NCI-H146 treated with DMSO at 0.1 percent for 48 hours (cell line): ENCODE measurements at regions not wholly inside any gene's neighbourhood (a gene's known extent, or its start where the extent isn't known, plus 50 kb on each side); places are given as distances from the start of the nearest gene placed in this dataset.
"Not testable (repeated sequence)": the region's sequence is repeated elsewhere in the genome, so short reads cannot be mapped to it uniquely, and the experiment has no call there.

Source experiments
- DNase-seq: peaks from one replicate; lab custom pipeline; 2025; ENCODE audit not compliant: unreplicated experiment; lab: John Stamatoyannopoulos, UW

DNA sequence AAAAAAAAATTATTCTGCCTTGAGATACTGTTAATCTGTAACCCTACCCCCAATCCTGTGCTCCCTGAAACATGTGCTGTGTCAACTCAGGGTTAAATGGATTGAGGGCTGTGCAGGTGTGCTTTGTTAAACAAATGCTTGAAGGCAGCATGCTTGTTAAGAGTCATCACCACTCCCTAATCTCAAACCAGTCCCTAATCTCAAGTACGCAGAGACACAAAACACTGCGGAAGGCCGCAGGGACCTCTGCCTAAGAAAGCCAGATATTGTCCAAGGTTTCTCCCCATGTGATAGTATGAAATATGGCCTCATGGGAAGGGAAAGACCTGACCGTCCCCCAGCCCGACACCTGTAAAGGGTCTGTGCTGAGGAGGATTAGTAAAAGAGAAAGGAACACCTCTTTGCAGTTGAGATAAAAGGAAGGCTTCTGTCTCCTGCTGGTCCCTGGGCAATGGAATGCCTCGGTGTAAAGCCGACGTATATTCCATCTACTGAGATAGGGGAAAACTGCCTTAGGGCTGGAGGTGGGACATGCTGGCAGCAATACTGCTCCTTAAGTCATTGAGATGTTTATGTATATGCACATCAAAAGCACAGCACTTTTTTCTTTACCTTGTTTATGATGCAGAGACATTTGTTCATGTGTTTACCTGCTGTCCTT lies 402.6 kb downstream of the TBC1D32 start:
- not testable (repeated sequence) for DNase-seq

DNA sequence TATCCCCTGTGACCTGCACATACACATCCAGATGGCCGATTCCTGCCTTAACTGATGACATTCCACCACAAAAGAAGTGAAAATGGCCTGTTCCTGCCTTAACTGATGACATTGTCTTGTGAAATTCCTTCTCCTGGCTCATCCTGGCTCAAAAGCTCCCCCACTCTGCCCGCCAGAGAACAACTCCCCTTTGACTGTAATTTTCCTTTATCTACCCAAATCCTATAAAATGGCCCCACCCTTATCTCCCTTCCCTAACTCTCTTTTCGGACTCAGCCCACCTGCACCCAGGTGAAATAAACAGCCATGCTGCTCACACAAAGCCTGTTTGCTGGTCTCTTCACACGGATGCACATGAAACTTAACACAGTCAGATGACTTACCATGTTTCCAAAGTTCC lies 403.8 kb downstream of the TBC1D32 start:
- DNase-seq: not testable (repeated sequence)

DNA sequence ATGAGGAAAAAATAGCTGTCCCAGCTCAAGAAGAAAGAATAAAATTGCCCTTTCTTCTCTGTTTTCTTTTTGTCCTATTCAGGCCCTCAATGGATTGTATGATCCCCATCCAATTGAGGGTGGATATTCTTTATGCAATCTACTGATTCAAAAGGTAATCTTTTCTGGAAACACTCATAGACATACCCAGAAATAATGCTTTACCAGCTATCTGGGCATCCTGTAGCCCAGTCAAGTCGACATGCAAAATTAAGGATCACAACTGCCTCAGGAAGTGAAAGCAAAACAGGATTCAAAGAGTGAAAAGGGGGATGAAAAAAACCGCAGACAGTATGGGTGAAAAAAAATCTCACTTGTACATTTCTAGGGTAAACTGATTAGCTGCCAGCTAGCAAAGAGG lies 410.1 kb downstream of the TBC1D32 start:
- no peak for DNase-seq

DNA sequence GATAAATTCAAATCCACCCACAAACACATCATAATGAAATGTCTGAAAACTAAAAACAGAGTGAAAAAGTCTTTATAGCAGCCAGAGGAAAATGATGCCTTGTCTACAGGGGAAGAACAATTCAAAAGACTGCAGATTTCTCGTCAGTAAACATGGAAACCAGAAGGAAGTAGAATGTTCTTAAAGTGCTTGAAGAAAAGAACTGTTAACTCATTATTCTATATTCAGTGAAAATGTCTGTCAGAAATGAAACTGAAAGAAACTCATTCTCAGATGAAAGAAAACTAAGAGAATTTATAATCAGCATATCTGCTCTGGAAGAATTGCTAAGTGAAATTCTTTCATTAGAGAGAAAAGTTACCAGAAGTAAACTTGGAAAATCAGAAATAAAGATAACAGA lies 416.1 kb downstream of the TBC1D32 start:
- DNase-seq: no peak

DNA sequence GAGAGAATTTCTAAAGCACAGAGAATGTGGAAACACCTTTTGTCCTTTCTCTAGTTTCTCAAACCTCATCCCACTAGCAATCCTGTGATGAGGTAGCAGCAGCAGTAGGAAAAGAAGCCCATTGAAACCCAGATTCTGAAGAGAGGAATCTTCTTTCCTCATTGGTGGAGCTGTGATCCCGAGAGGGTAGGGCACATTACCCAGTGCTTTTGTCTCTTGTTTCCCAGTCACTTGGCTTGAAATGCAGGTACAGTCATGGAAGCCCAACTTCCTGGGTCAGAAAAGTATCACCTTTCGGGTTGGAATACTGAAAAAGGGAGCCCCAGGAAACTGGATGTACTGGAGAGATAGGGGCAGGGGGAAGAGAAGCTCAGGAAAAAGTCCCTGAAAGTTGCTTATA lies 417.4 kb downstream of the TBC1D32 start:
- no peak for DNase-seq

DNA sequence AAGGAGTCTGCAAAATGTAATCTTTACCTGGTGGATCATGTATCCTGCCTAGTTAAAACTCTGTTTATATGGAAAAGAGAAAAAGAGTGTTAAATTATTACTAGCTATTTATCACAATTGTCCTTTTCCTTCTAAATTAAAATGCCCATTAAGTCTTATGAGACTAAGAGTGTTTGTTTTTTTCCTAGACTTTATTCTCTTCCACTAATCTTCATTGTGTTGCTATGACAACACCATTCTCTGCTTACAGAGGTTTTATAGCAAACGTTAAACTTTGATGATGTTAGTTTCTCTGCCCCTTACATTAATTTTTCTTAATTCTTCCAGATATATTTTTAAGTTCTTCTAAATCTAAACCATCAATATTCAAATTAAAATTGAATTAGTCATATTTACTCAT lies 420.8 kb downstream of the TBC1D32 start:
- DNase-seq: no peak

DNA sequence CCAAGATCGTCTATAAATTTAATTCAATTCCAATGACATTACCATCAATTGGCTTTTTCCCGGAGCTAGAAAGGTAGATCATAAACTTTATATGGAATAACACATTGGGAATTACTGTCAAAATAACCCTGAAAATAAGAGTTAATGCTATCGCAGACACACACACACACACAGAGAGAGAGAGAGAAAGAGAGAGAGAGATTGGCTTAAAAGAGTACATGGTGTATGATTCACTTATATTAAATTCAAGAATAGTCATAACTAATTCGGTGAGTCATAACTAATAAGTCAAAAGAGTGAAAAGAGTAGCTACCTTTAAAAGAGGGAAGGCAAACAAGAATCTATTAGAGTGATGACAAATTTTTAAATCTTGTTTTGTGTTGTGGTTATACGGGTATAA lies 425.5 kb downstream of the TBC1D32 start:
- no peak for DNase-seq

DNA sequence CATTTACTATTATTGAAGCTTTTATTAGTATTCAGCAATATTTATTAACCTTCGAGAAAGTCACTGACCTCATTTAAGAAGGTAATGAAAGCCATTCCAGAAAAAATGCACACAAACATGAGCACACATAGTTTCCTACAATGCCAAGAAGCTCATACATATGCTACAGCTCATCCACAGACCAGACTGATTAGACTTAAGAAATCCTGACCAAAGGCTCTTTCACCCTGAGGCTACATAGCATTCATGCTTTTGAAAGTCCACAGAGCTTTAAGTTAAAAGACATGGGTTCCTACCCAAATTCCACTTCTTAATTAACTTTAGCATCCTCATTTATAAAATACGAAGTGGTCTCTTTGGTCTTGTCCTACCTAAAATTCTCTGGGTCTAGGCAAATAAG lies 430.4 kb downstream of the TBC1D32 start:
- DNase-seq: no peak

DNA sequence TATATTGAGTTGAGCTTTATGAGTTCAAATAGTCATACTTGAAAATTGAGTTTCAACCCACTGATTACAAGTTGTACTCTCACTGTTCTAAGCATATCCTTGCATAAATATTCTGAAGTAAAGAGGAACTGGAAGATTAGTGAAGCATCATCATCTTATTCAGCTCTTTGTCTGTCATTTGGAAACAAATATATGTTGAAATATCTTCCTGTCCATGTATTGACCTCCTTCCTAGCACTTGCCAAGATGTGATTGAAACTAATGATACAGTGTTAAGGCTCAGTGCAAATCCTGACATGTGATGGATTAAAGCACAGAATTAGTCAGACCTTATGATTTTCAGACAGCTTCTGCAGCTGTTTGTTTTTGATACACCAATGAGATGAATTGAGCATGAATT lies 434.3 kb downstream of the TBC1D32 start:
- DNase-seq: no peak

DNA sequence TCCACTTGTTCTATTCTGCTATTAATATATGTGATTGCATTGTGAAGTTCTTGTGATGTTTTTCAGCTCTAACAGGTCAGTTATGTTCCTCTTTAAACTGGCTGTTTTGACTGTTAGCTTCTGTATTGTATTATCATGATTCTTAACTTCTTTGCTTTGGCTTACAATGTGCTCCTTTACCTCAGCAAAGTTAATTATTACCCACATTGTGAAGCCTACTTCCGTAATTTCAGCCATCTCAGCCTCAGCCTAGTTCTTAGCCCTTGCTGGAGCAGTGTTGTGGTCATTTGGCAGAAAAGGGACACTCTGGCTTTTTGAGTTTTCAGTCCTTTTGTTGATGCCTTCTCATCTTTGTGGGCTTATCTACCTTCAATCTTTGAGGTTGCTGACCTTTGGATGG lies 440.2 kb downstream of the TBC1D32 start:
- no peak for DNase-seq

DNA sequence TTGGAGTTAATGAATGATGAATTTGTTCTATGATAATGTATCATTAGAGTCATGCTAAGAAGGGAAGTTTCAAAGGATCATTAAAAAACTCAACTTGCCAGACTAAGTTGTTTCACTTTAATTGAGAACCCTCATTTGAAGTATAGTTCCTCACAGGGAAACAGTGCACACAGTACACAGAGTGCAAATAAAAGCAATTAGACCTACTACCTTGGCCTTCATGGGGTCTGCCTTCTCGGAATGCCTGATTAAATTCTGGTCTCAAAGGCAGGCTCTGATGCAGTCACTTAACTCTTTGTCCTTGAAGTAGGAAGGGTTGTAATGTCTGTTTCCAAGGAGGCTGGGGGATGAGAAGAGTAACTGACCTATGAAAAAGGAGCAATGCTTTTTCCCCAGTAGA lies 457.3 kb downstream of the TBC1D32 start:
- DNase-seq: no peak

DNA sequence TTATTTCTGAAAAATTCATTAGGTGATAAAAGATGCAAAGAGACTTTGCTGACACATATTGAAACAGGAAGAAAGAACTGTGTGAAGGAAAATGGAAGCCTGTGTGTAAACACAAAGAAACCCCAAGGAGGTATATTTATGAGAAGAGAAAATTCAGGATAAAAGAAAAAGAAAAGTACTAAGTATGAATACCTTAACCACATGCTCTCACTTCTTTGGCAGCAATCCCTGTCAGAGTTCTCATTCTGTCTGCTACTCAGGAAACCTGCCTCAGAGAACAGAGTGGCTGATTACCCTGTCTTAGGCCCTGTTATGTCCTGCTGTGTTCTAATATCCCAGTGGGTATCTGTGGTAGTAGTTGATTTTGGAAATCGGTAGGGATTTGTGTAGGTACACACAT lies 457.9 kb downstream of the TBC1D32 start:
- DNase-seq: no peak

DNA sequence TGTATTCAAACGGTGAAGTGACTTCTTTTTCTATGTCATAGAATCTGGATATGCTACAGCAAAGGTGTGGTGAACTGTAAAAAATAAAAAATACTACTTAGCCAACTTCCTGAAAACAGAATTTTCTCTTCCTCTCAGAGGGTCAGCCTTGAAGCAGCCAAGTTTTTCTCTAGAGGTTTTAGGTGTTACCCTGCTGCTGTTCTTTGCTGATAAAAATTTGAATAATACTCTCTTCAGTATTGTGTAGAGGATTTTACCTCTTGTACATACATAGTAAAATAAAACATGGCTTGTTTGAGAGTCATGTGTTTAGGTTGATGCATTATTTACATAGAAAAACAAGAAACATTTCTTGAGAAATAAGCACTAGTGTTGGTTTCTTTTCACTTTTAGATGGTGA lies 458.4 kb downstream of the TBC1D32 start:
- DNase-seq: no peak

DNA sequence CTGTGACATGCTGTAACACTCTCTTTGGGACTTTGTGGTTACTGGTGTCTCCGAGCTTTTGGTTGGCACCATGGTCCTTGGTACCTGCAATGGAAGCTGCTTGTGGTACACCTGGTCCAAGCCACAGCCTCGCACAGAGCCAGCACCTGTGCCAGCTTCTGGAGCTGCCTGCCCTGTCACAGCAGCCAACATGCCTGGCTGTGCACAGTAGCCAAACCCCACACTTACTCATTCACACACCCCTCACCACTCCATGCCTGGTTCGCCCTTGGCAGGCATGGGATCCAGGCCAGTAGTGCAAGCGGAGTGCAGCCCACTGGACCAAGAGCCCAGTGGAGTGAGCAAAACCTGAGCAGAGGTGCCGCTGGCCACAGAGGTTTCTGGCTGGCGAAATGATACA lies 459.9 kb downstream of the TBC1D32 start:
- no peak for DNase-seq

DNA sequence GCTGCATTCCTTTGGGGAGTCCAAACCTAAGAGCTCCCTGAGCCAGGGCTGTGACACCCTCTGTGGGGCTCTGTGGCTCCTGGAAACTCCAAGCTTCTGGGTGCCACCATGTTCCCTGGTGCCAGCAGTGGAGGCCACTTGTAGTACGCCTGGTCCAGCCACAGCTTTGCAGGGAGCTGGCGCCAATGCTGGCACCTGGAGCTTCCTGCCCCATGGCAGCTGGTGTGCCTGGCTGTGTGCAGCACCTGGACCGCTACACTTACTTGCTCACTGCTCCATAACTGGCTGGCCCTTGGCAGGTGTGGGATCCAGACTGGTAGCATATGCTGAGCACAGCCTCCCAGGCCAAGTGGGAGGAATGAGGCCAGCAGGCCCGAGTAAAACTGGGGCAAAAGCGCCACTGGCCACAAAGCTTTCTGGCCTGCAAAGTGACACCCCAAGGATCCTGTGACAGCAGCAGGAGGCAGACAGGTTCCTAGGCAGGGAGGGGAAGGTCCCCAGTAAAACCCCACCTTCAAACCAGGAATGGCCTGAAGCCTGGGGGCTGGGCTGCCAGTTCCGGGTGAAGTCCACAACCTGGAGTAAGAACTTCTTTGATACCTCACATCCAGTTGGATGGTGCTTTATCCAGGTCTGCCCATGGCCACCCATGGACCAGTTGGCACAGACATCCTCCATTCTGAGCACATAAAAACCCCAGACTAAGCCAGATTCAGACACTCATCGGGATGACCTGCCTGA lies 461.0 kb downstream of the TBC1D32 start:
- no peak for DNase-seq

DNA sequence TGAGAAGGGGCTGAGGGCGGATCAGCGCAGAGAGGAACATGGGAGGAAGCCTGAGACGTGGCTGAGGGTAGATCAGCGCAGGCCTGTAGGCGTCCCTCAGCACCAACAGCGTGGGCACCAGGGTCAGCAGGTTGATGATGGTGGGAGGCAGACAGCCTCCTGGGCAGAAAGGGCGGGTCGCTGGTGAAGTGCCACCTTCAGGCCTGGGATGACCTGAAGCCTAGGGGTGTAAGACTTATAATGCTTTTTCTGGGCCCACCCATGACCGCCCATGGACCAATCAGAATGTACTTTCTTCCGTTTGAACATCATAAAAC lies 462.1 kb downstream of the TBC1D32 start:
- DNase-seq: no peak

DNA sequence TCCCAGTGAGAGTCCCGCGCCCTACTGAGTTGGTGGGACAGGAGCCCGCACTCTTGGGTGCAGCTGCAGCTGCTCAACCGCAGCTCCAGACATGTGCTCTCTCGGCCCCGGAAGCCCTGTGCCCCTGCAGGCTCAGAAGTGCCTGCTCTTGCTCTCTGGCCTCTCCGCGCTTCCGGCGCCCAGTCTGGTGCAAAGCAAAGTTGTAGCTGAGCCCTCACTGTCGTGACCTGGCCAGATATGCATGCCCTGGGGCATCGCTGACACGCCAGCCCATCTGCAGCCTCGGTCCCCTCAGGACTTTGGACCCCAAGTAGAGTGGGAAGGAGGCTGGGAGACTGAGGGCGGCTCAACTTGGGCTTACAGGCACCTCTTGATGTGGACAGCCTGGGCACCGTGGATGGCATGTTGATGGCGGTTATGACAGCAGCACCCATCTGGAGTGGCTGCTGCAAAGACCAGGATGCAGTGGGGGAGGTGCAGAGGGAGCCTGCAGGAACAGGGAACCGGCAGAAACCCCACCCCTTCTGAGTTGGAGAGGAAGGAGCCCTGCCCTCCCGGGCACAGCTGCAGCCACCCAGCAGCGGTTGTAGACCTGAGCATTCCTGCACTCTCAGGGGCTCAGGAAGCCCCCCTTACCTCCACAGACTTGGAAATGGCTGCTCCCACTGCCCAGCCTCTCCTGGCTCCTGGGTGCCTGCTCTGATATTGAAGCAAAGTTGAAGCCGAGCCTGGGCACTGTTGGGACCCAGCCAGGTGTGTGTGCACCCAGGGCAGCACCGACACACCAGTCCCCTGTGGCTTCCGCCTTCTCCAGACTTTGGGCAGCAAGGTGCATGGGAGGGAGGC lies 462.6 kb downstream of the TBC1D32 start:
- DNase-seq: no peak

DNA sequence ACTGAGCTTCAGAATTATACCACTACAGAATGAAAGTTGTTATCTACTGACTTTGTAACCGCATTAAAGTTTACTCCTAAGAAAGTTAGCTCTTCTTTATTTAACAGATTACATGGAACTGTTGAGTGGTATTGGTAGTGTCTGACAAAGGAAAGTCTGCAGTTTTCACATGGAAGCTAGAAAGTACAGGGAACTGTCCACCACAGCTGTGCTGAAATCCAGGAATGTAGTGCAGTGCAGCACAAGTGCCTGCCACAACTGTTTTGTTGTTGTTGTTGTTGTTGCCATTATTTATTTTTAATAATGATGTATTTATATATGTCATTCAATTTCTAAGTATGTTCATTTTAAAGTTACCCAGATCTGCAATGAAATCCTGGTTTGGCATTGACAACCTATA lies 464.9 kb downstream of the TBC1D32 start:
- DNase-seq: no peak

DNA sequence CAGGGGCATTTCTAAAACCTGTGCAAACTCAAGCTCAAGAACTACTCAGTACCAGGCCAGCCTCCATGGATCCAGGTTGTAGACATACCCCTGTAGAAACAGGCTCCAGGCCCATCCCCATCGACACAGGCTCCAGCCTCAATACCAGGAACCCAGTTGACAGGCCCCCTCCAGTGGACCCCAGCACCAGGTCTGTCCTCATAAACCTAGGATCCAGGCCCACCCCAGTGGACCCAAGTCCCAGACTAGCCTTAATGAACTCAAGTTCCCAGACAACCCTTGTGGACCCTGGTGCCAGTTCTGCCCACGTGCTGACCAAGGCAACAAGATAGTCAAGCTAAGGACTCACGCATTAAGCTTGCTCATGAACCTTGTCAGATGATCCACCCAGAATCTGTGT lies 476.9 kb downstream of the TBC1D32 start:
- DNase-seq: no peak

DNA sequence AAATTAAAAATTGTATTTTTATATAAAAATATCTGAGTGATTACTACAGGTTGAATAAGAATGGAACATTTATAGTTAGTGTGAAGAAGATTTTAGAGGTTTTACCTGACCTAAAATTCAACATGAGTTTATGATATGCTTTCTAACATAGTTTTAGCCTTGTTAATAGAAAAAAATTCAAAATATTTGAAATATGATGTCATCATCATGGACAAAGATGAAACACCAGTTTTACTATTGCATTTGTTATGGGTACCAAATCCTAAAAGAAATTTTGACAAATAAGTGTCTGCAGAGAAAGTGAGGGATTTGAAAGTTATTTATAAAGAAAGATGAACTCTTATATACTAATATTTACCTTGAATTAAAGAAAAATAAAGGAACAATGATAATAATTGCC lies 479.7 kb downstream of the TBC1D32 start:
- DNase-seq: no peak

DNA sequence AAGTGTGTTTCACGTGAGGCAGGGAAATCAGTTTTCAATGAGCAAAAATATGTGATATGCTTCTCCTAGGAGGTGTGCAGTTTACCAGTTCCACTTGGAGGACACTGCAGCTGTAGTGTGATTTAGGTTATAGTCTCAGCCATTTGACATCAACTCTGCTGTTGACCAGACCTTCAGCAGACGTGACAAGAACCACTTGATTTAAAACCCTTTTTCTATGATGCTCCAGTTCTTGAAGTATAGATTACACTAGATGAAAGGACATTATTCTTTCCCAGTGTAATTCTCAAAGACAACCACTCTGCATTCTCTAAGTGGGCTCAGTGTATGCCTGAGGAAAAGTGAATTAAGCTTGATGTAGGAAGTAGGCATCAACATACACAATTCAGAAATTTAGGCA lies 480.8 kb downstream of the TBC1D32 start:
- DNase-seq: no peak

DNA sequence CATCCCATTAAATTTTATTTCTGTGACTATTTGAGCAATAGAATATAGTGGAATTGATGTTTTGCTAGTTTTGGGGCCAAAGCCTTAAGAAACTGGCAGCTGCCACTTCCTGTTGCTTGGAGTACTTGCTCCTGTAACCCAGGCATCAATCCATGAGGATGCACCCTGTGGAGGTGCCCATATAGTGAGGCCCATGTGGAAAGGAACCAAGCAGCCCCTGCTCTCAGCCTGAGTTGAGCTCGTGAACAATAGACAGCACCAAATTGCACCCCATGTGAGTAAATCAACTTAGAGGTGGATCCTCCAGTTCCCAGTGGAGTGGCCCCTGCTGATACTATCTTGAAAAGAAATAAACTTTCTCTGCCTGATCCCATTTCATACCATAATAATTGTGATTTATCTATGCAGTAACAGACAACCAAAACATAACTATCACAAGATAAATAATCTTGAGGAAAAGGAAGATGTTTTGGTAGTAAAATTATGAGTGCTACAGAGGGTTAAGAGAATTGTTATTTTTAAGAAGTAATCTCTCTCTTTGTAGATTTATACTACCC lies 481.9 kb downstream of the TBC1D32 start:
- no peak for DNase-seq
